ENCODE measurements at regions not wholly inside any gene's neighbourhood (a gene's known extent, or its start where the extent isn't known, plus 50 kb on each side); places are given as distances from the start of the nearest gene placed in this dataset.
"Not testable (repeated sequence)": the region's sequence is repeated elsewhere in the genome, so short reads cannot be mapped to it uniquely, and the experiment has no call there.

- no peak for DNase-seq (ENCODE audit: low read depth in 2 of 2, low spot score in 1 of 2)
Observed at GRCh38 chr1:199859491-199859933, 168.0 kb upstream of the NR5A2 start.

DNA sequence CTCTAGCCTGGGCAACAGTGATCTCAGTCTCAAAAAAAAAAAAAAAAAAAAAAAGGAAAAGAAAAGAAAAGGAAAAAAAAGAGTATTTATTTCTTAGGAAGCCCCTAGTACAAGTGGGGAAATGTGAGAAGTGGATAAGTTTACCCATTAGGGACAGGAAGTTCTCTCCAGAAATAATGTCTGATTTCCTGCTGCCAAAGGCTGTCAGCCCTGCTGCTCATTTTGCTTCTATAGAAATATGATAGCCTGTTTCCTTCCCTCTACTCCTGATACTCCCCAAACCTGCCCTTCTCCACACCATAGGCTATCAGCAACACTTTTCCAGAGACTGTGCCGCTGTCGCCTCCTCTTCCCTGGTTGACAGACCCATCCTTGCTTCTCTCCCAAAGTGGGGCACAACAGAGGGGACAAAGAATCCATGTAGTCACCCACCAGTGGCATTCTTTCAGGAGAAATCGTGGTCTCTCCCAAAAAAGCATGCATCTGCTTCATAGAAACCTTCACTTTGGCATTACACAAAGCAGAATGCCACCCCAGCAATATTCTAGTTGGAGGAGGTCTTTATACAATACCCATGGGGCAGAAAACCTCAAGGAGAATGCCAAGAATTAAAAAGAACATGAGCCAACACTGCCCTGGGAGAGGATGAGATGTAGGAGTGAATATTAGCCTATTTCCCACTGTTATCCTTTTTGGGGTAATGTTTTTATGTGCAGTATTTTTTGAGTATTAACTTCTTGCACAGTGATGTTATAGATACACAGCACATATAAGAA, 166.3 kb upstream of the NR5A2 start:
- DNase-seq (ENCODE audit: low read depth in 2 of 2, low spot score in 1 of 2), result no peak

DNA sequence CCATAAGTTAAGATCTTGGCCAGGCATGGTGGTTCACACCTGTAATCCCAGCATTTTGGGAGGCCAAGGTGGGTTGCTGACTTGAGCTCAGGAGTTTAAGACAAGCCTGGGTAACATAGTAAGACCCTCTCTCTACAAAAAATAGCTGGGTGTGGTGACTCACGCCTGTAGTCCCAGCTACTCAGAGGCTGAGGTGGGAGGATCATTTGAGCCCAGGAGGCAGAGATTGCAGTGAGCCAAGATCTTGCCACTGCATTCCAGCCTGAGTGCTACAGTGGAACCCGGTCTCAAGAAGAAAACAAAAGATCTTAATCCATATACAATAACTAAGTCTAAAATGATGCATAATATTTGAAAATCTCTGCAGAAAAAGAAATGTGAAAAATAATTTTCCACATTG, 165.5 kb upstream of the NR5A2 start:
- DNase-seq (ENCODE audit: low read depth in 2 of 2, low spot score in 1 of 2), result no peak

DNA sequence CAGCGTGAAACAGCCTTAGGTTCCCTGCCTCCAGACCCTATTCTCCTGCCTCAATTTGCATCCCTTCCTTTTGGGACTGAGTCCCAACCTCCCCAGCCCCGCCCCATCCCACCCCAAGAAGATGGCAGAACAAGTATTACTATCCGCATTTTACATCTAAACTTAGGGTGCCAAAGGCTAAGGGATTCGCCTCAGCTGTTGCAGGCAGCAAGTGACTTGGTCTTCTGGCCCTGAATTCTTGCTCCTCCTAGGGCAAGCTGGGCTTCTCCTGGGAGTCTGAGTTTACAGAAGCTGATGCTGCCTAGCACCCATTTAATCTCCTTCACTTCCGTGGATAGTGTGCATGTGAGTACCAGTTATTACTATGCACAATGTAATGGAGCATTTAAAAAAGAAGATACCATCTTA, 161.3 kb upstream of the NR5A2 start:
- DNase-seq (ENCODE audit: low read depth in 2 of 2, low spot score in 1 of 2), result no peak

- no peak for DNase-seq (ENCODE audit: low read depth in 2 of 2, low spot score in 1 of 2)
Observed at GRCh38 chr1:199867601-199868000, 159.9 kb upstream of the NR5A2 start.

GRCh38 chr1:199868777-199869176, 158.7 kb upstream of the NR5A2 start:
- DNase-seq (ENCODE audit: low read depth in 2 of 2, low spot score in 1 of 2), result no peak

- DNase-seq (ENCODE audit: low read depth in 2 of 2, low spot score in 1 of 2), result no peak
Observed at GRCh38 chr1:199875337-199875736, 152.2 kb upstream of the NR5A2 start.

DNA sequence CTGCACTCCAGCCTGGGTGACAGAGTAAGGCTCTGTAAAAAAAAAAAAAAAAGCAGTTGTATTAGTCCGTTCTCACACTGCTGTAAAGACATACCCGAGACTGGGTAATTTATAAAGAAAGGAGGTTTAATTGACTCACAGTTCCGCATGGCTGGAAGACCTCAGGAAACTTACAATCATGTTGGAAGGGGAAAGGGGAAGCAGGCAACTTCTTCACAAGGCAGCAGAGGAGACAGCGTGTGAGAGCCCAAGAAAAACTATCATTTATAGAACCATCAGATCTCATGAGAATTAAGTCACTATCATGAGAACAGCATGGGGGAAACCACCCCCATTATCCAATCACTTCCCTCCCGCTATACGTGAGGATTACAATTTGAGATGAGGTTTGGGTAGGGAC, 151.7 kb upstream of the NR5A2 start:
- no peak for DNase-seq (ENCODE audit: low read depth in 2 of 2, low spot score in 1 of 2)

DNA sequence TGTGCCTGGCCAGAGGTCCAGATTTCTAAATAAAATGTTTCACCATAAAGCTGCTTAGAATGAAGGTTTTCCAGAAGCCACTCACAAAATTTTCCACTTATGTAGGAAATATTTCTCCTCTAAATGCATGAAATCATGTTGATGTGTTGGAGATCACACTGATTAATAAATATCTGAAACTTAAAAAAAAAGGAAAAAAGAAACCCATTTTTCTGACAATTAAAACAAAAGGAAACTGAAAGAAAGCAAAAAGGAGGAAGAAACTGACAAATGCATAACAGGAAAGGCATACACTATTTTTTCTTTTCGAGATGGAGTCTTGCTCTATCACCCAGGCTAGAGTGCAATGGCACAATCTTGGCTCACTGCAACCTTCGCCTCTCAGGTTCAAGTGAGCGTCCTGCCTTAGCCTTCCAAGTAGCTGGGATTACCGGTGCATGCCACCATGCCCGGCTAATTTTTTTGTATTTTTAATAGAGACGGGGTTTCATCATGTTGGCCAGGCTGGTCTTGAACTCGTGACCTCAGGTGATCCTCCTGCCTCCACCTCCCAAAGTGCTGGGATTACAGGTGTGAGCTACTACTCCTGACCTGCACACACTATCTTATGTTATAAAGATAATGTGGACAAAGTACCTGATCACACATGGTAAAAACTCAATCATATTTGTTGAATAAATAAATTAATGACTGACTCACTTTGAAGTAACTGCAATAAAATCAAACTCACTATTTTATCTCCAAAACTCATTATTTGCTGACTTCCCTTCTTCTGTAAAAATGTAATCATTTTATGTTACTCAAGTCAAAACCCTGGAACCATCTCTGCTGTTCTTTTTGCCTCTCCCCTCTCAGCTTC, 149.8 kb upstream of the NR5A2 start:
- no peak for DNase-seq (ENCODE audit: low read depth in 2 of 2, low spot score in 1 of 2)

- DNase-seq (ENCODE audit: low read depth in 2 of 2, low spot score in 1 of 2), result no peak
Observed at GRCh38 chr1:199878823-199879222, 148.7 kb upstream of the NR5A2 start.

- DNase-seq (ENCODE audit: low read depth in 2 of 2, low spot score in 1 of 2), result no peak
Observed at GRCh38 chr1:199898654-199899053, 128.9 kb upstream of the NR5A2 start.

DNA sequence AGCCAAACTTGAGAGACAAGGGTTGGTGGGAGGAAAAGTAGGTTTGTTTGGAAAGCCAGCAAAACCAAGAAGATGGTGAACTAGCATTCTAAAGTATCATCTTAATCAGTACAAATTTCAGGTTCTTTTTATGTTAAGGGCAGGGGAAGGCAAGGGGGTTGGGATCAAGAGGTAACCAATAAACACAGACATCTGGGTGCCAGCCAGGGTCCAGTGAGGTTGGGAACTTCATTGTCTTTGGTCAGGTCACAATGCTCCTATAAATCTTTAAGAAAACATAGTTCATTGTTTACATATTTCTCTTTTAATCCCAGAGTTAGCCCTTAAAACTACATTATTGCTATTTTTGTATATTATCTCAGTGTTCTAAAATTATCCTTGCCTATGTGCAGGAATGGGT, 126.2 kb upstream of the NR5A2 start:
- no peak for DNase-seq (ENCODE audit: low read depth in 2 of 2, low spot score in 1 of 2)

DNA sequence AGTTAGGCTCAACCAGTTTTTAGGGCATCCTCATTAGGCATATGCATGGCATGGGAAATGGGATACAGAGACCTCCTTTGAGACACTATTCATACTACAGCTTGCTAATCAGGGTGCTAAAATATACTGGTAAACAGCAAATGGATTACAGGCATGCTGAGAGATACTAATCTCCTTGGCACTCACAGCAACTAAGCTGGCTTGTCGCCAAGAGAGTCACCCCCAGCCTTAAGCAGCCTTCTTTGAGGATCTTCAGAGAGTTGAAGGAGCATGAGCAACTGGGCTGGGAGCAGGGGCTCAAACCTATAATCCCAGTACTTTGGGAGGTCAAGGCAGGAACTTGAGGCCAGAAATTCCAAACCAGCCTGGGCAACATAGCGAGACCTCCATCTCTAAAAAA, 120.1 kb upstream of the NR5A2 start:
- no peak for DNase-seq (ENCODE audit: low read depth in 2 of 2, low spot score in 1 of 2)

GRCh38 chr1:199909137-199909536, 118.4 kb upstream of the NR5A2 start:
- DNase-seq (ENCODE audit: low read depth in 2 of 2, low spot score in 1 of 2), result no peak

- DNase-seq (ENCODE audit: low read depth in 2 of 2, low spot score in 1 of 2), result no peak
Observed at GRCh38 chr1:199913318-199913717, 114.2 kb upstream of the NR5A2 start.

- no peak for DNase-seq (ENCODE audit: low read depth in 2 of 2, low spot score in 1 of 2)
Observed at GRCh38 chr1:199914546-199914945, 113.0 kb upstream of the NR5A2 start.

GRCh38 chr1:199918196-199918769, 109.2 kb upstream of the NR5A2 start:
- no peak for DNase-seq (ENCODE audit: low read depth in 2 of 2, low spot score in 1 of 2)

GRCh38 chr1:199920635-199921034, 106.9 kb upstream of the NR5A2 start:
- no peak for DNase-seq (ENCODE audit: low read depth in 2 of 2, low spot score in 1 of 2)

DNA sequence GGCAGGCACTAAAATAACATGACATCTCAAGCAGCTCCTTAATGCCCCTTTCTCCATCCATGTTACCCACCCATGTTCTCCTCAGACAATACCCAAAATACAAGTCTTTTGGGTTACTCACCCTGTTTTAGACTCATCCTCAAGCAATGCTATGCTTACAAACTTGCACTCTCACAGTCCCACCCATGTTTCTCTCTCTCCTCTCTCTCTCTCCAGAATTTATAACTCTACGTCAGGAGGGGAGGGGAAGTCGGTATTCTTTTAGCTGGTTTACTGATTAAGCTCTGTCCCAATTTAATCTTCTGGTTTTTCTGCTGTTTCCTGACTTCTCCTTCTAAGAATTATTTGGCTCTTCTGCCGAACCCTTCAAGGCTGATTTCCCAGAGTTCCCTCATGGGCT, 98.0 kb upstream of the NR5A2 start:
- DNase-seq (ENCODE audit: low read depth in 2 of 2, low spot score in 1 of 2), result no peak

GRCh38 chr1:199930067-199930466, 97.4 kb upstream of the NR5A2 start:
- not testable (repeated sequence) for DNase-seq (ENCODE audit: low read depth in 2 of 2, low spot score in 1 of 2)

- DNase-seq (ENCODE audit: low read depth in 2 of 2, low spot score in 1 of 2), result peak in 1 of 2 donors; percentile 0
Observed at GRCh38 chr1:199931666-199932377, 95.7 kb upstream of the NR5A2 start.

Data from stimulated activated CD8-positive, alpha-beta memory T cell treated with anti-CD3 and anti-CD28 coated beads, Interleukin-4, amount 100 ng/mL, for 1 hour (primary cell).